Lung (tissue), 11 donors: ENCODE measurements at regions not wholly inside any gene's neighbourhood (a gene's known extent, or its start where the extent isn't known, plus 50 kb on each side); places are given as distances from the start of the nearest gene placed in this dataset.

Experiments
- ATAC-seq: fragments of 200-7000 bp; cut with Tn5 transposase; one replicate; pipeline ENCODE4 v1.9.1; 2020; ENCODE audit warnings: moderate number of reproducible peaks; ENCODE audit not compliant: insufficient read depth, low FRiP score
- DNase-seq, 3 donors: peaks; one replicate each; pipeline ENCODE4 v3.0.0-alpha.2; 2013 to 2017
- H3K27ac ChIP-seq, 2 donors: one replicate each; pipeline ENCODE4 v1.5.1; 2013; ENCODE audit warnings: mild to moderate bottlenecking in 2 of 2, moderate library complexity in 2 of 2, control low read depth in 1 of 2, inconsistent platforms in 1 of 2, low read depth in 1 of 2, low read length in 1 of 2
- H3K27me3 ChIP-seq, 3 donors: one replicate each; pipeline ENCODE4 v1.5.1; 2013; ENCODE audit warnings: low read length in 2 of 3; ENCODE audit not compliant: control insufficient read depth in 3 of 3, insufficient read depth in 3 of 3
- H3K36me3 ChIP-seq, 4 donors: one replicate each; pipeline ENCODE4 v1.5.1; 2013; ENCODE audit warnings: low read length in 4 of 4, mild to moderate bottlenecking in 1 of 4, moderate library complexity in 1 of 4; ENCODE audit not compliant: control insufficient read depth in 4 of 4, insufficient read depth in 4 of 4
- H3K4me1 ChIP-seq, 5 donors: one replicate each; pipeline ENCODE4 v1.5.1; 2013; ENCODE audit warnings: low read length in 5 of 5, mild to moderate bottlenecking in 2 of 5, moderate library complexity in 1 of 5; ENCODE audit not compliant: control insufficient read depth in 5 of 5, insufficient read depth in 5 of 5
- H3K4me3 ChIP-seq: one replicate; pipeline ENCODE4 v1.5.1; 2013; ENCODE audit warnings: mild to moderate bottlenecking, control low read depth, moderate library complexity
- H3K9ac ChIP-seq, 2 donors: one replicate each; pipeline ENCODE4 v1.5.1; 2013; ENCODE audit warnings: low read length in 2 of 2, control low read depth in 1 of 2; ENCODE audit not compliant: insufficient read depth in 1 of 2
- H3K9me3 ChIP-seq, 4 donors: one replicate each; pipeline ENCODE4 v1.5.1; 2013; ENCODE audit warnings: low read length in 3 of 4, mild to moderate bottlenecking in 1 of 4, moderate library complexity in 1 of 4; ENCODE audit not compliant: control insufficient read depth in 4 of 4, insufficient read depth in 3 of 4
- CTCF ChIP-seq: IDR thresholded peaks from 2 replicates; pipeline ENCODE4 v1.5.1; 2012; ENCODE audit warnings: mild to moderate bottlenecking; ENCODE audit errors: control extremely low read depth, extremely low read depth
- WGBS, 2 donors: extraction: QIAGEN DNeasy Blood & Tissue Kit; methylation state at CpG; one replicate each; pipeline ENCODE4 v1.1.7; 2013; 5-methylcytosine and 5-hydroxymethylcytosine counted together
- donor health status: control.
- donor health status: control.
- donor health status: Bipolar disorder and iron deficiency.
- donor health status: healthy.
- donor health status: DM: yes; HTN: yes; CAD: no.

GRCh38 chr10:123579675-123580074, 86.5 kb upstream of the GPR26 start:
- Histone ChIP-seq H3K9me3 (peaks cover 0 to 2% (median 0%) of the 10 kb centered on the region in 4 donors), H3K27me3 (peaks cover 0 to 25% (median 14%) of the 10 kb centered on the region in 3 donors), H3K4me1 (peaks cover 0 to 3% (median 0%) of the 10 kb centered on the region in 5 donors), H3K4me3 (no peak overlapping the region), H3K27ac (no peak overlapping the region), H3K36me3 (no peaks in the 10 kb centered on the region), H3K9ac (no peak overlapping the region)
- 68 to 69% methylated on average over 5 of the region's 5 CpGs for WGBS, 2 donors
- TF ChIP-seq CTCF: no peak
- ATAC-seq (no peak), DNase-seq (no peak)

- H3K9ac ChIP-seq: no peak overlapping the region
- no peak for TF ChIP-seq CTCF
- H3K4me1 ChIP-seq: peaks cover 0 to 3% (median 0%) of the 10 kb centered on the region in 5 donors
- H3K9me3 ChIP-seq: peaks cover 0 to 2% (median 0%) of the 10 kb centered on the region in 4 donors
- 49 to 54% methylated on average over 4 of the region's 4 CpGs for WGBS, 2 donors
- ATAC-seq (no peak), DNase-seq (no peak)
- no peak overlapping the region for H3K27ac ChIP-seq
- H3K4me3 ChIP-seq: no peak overlapping the region
- peaks cover 0 to 25% (median 14%) of the 10 kb centered on the region in 3 donors for H3K27me3 ChIP-seq
- H3K36me3 ChIP-seq: no peaks in the 10 kb centered on the region
Measured at GRCh38 chr10:123580426-123580825, 85.7 kb upstream of the GPR26 start.

GRCh38 chr10:123581656-123582055, 84.5 kb upstream of the GPR26 start:
- Histone ChIP-seq H3K9ac (no peak overlapping the region), H3K27me3 (peaks cover 0 to 25% (median 14%) of the 10 kb centered on the region in 3 donors), H3K27ac (no peak overlapping the region), H3K9me3 (peaks cover 0 to 2% (median 0%) of the 10 kb centered on the region in 4 donors), H3K36me3 (no peaks in the 10 kb centered on the region), H3K4me1 (peaks cover 0 to 3% (median 0%) of the 10 kb centered on the region in 5 donors), H3K4me3 (no peak overlapping the region)
- TF ChIP-seq CTCF: no peak
- 61 to 68% methylated on average over 9 of the region's 9 CpGs for WGBS, 2 donors
- ATAC-seq: no peak
- no peak for DNase-seq
